ENCODE measurements at regions not wholly inside any gene's neighbourhood (a gene's known extent, or its start where the extent isn't known, plus 50 kb on each side); places are given as distances from the start of the nearest gene placed in this dataset.

GRCh38 chr5:40029711-40030495 is 605.1 kb upstream of the DAB2 start:
- H3K9me3 ChIP-seq (ENCODE audit: control insufficient read depth in 1 of 2, low read length in 2 of 2), result no peaks in the 10 kb centered on the region
- H3K4me1 ChIP-seq (ENCODE audit: control insufficient read depth in 1 of 2, insufficient read depth in 2 of 2, low read length in 2 of 2), result no peaks in the 10 kb centered on the region
- H3K4me3 ChIP-seq (ENCODE audit: low read depth in 1 of 2, low read length in 2 of 2), result no peak overlapping the region
- H3K27ac ChIP-seq (ENCODE audit: low read depth, low read length), result no peak overlapping the region
- H3K36me3 ChIP-seq (ENCODE audit: control insufficient read depth in 1 of 2, insufficient read depth in 2 of 2, low read length in 2 of 2), result no peaks in the 10 kb centered on the region
- H3K27me3 ChIP-seq (ENCODE audit: control insufficient read depth in 1 of 2, insufficient read depth in 2 of 2, low read length in 2 of 2), result no peaks in the 10 kb centered on the region
- H3K9ac ChIP-seq (ENCODE audit: low read depth in 1 of 2, low read length in 2 of 2), result no peak overlapping the region

- Histone ChIP-seq H3K9ac (ENCODE audit: low read depth in 1 of 2, low read length in 2 of 2) (no peak overlapping the region), H3K27me3 (ENCODE audit: control insufficient read depth in 1 of 2, insufficient read depth in 2 of 2, low read length in 2 of 2) (no peaks in the 10 kb centered on the region), H3K4me3 (ENCODE audit: low read depth in 1 of 2, low read length in 2 of 2) (no peak overlapping the region), H3K4me1 (ENCODE audit: control insufficient read depth in 1 of 2, insufficient read depth in 2 of 2, low read length in 2 of 2) (no peaks in the 10 kb centered on the region), H3K27ac (ENCODE audit: low read depth, low read length) (no peak overlapping the region), H3K36me3 (ENCODE audit: control insufficient read depth in 1 of 2, insufficient read depth in 2 of 2, low read length in 2 of 2) (no peaks in the 10 kb centered on the region), H3K9me3 (ENCODE audit: control insufficient read depth in 1 of 2, low read length in 2 of 2) (no peaks in the 10 kb centered on the region)
Observed at GRCh38 chr5:40027400-40027799, 602.6 kb upstream of the DAB2 start.

- Histone ChIP-seq H3K27me3 (ENCODE audit: control insufficient read depth in 1 of 2, insufficient read depth in 2 of 2, low read length in 2 of 2) (no peaks in the 10 kb centered on the region), H3K27ac (ENCODE audit: low read depth, low read length) (no peak overlapping the region), H3K4me3 (ENCODE audit: low read depth in 1 of 2, low read length in 2 of 2) (no peak overlapping the region), H3K9ac (ENCODE audit: low read depth in 1 of 2, low read length in 2 of 2) (no peak overlapping the region), H3K9me3 (ENCODE audit: control insufficient read depth in 1 of 2, low read length in 2 of 2) (no peaks in the 10 kb centered on the region), H3K36me3 (ENCODE audit: control insufficient read depth in 1 of 2, insufficient read depth in 2 of 2, low read length in 2 of 2) (no peaks in the 10 kb centered on the region), H3K4me1 (ENCODE audit: control insufficient read depth in 1 of 2, insufficient read depth in 2 of 2, low read length in 2 of 2) (no peaks in the 10 kb centered on the region)
Observed at GRCh38 chr5:40025586-40025985, 600.8 kb upstream of the DAB2 start.

- H3K9ac ChIP-seq (ENCODE audit: low read depth in 1 of 2, low read length in 2 of 2), result no peak overlapping the region
- no peak overlapping the region for H3K4me3 ChIP-seq (ENCODE audit: low read depth in 1 of 2, low read length in 2 of 2)
- H3K4me1 ChIP-seq (ENCODE audit: control insufficient read depth in 1 of 2, insufficient read depth in 2 of 2, low read length in 2 of 2), result no peaks in the 10 kb centered on the region
- H3K27me3 ChIP-seq (ENCODE audit: control insufficient read depth in 1 of 2, insufficient read depth in 2 of 2, low read length in 2 of 2), result no peaks in the 10 kb centered on the region
- no peaks in the 10 kb centered on the region for H3K9me3 ChIP-seq (ENCODE audit: control insufficient read depth in 1 of 2, low read length in 2 of 2)
- H3K36me3 ChIP-seq (ENCODE audit: control insufficient read depth in 1 of 2, insufficient read depth in 2 of 2, low read length in 2 of 2), result no peaks in the 10 kb centered on the region
- no peak overlapping the region for H3K27ac ChIP-seq (ENCODE audit: low read depth, low read length)
Observed at GRCh38 chr5:40022057-40022456, 597.3 kb upstream of the DAB2 start.

- no peaks in the 10 kb centered on the region for H3K9me3 ChIP-seq (ENCODE audit: control insufficient read depth in 1 of 2, low read length in 2 of 2)
- no peaks in the 10 kb centered on the region for H3K4me1 ChIP-seq (ENCODE audit: control insufficient read depth in 1 of 2, insufficient read depth in 2 of 2, low read length in 2 of 2)
- no peaks in the 10 kb centered on the region for H3K27me3 ChIP-seq (ENCODE audit: control insufficient read depth in 1 of 2, insufficient read depth in 2 of 2, low read length in 2 of 2)
- H3K36me3 ChIP-seq (ENCODE audit: control insufficient read depth in 1 of 2, insufficient read depth in 2 of 2, low read length in 2 of 2), result no peaks in the 10 kb centered on the region
- H3K4me3 ChIP-seq (ENCODE audit: low read depth in 1 of 2, low read length in 2 of 2), result no peak overlapping the region
- no peak overlapping the region for H3K27ac ChIP-seq (ENCODE audit: low read depth, low read length)
- H3K9ac ChIP-seq (ENCODE audit: low read depth in 1 of 2, low read length in 2 of 2), result no peak overlapping the region
Observed at GRCh38 chr5:40021007-40021406, 596.2 kb upstream of the DAB2 start.

GRCh38 chr5:40017918-40018317 is 593.1 kb upstream of the DAB2 start:
- Histone ChIP-seq H3K9me3 (ENCODE audit: control insufficient read depth in 1 of 2, low read length in 2 of 2) (no peaks in the 10 kb centered on the region), H3K4me1 (ENCODE audit: control insufficient read depth in 1 of 2, insufficient read depth in 2 of 2, low read length in 2 of 2) (no peaks in the 10 kb centered on the region), H3K4me3 (ENCODE audit: low read depth in 1 of 2, low read length in 2 of 2) (no peak overlapping the region), H3K27me3 (ENCODE audit: control insufficient read depth in 1 of 2, insufficient read depth in 2 of 2, low read length in 2 of 2) (no peaks in the 10 kb centered on the region), H3K36me3 (ENCODE audit: control insufficient read depth in 1 of 2, insufficient read depth in 2 of 2, low read length in 2 of 2) (no peaks in the 10 kb centered on the region), H3K27ac (ENCODE audit: low read depth, low read length) (no peak overlapping the region), H3K9ac (ENCODE audit: low read depth in 1 of 2, low read length in 2 of 2) (no peak overlapping the region)

- H3K4me1 ChIP-seq (ENCODE audit: control insufficient read depth in 1 of 2, insufficient read depth in 2 of 2, low read length in 2 of 2), result no peaks in the 10 kb centered on the region
- H3K4me3 ChIP-seq (ENCODE audit: low read depth in 1 of 2, low read length in 2 of 2), result no peak overlapping the region
- H3K36me3 ChIP-seq (ENCODE audit: control insufficient read depth in 1 of 2, insufficient read depth in 2 of 2, low read length in 2 of 2), result no peaks in the 10 kb centered on the region
- no peaks in the 10 kb centered on the region for H3K9me3 ChIP-seq (ENCODE audit: control insufficient read depth in 1 of 2, low read length in 2 of 2)
- no peak overlapping the region for H3K27ac ChIP-seq (ENCODE audit: low read depth, low read length)
- no peaks in the 10 kb centered on the region for H3K27me3 ChIP-seq (ENCODE audit: control insufficient read depth in 1 of 2, insufficient read depth in 2 of 2, low read length in 2 of 2)
- no peak overlapping the region for H3K9ac ChIP-seq (ENCODE audit: low read depth in 1 of 2, low read length in 2 of 2)
Observed at GRCh38 chr5:40017135-40017534, 592.4 kb upstream of the DAB2 start.

GRCh38 chr5:40010436-40010835 is 585.7 kb upstream of the DAB2 start:
- Histone ChIP-seq H3K36me3 (ENCODE audit: control insufficient read depth in 1 of 2, insufficient read depth in 2 of 2, low read length in 2 of 2) (no peaks in the 10 kb centered on the region), H3K9me3 (ENCODE audit: control insufficient read depth in 1 of 2, low read length in 2 of 2) (no peaks in the 10 kb centered on the region), H3K4me1 (ENCODE audit: control insufficient read depth in 1 of 2, insufficient read depth in 2 of 2, low read length in 2 of 2) (no peaks in the 10 kb centered on the region), H3K9ac (ENCODE audit: low read depth in 1 of 2, low read length in 2 of 2) (no peak overlapping the region), H3K27ac (ENCODE audit: low read depth, low read length) (no peak overlapping the region), H3K27me3 (ENCODE audit: control insufficient read depth in 1 of 2, insufficient read depth in 2 of 2, low read length in 2 of 2) (no peaks in the 10 kb centered on the region), H3K4me3 (ENCODE audit: low read depth in 1 of 2, low read length in 2 of 2) (no peak overlapping the region)

GRCh38 chr5:40006260-40006659 is 581.5 kb upstream of the DAB2 start:
- Histone ChIP-seq H3K9me3 (ENCODE audit: control insufficient read depth in 1 of 2, low read length in 2 of 2) (no peaks in the 10 kb centered on the region), H3K36me3 (ENCODE audit: control insufficient read depth in 1 of 2, insufficient read depth in 2 of 2, low read length in 2 of 2) (no peaks in the 10 kb centered on the region), H3K4me3 (ENCODE audit: low read depth in 1 of 2, low read length in 2 of 2) (no peak overlapping the region), H3K27ac (ENCODE audit: low read depth, low read length) (no peak overlapping the region), H3K27me3 (ENCODE audit: control insufficient read depth in 1 of 2, insufficient read depth in 2 of 2, low read length in 2 of 2) (no peaks in the 10 kb centered on the region), H3K9ac (ENCODE audit: low read depth in 1 of 2, low read length in 2 of 2) (no peak overlapping the region), H3K4me1 (ENCODE audit: control insufficient read depth in 1 of 2, insufficient read depth in 2 of 2, low read length in 2 of 2) (no peaks in the 10 kb centered on the region)

GRCh38 chr5:40001796-40002195 is 577.0 kb upstream of the DAB2 start:
- Histone ChIP-seq H3K27ac (ENCODE audit: low read depth, low read length) (no peak overlapping the region), H3K9ac (ENCODE audit: low read depth in 1 of 2, low read length in 2 of 2) (no peak overlapping the region), H3K36me3 (ENCODE audit: control insufficient read depth in 1 of 2, insufficient read depth in 2 of 2, low read length in 2 of 2) (no peaks in the 10 kb centered on the region), H3K4me1 (ENCODE audit: control insufficient read depth in 1 of 2, insufficient read depth in 2 of 2, low read length in 2 of 2) (no peaks in the 10 kb centered on the region), H3K9me3 (ENCODE audit: control insufficient read depth in 1 of 2, low read length in 2 of 2) (no peaks in the 10 kb centered on the region), H3K4me3 (ENCODE audit: low read depth in 1 of 2, low read length in 2 of 2) (no peak overlapping the region), H3K27me3 (ENCODE audit: control insufficient read depth in 1 of 2, insufficient read depth in 2 of 2, low read length in 2 of 2) (no peaks in the 10 kb centered on the region)
